ENCODE measurements at regions not wholly inside any gene's neighbourhood (a gene's known extent, or its start where the extent isn't known, plus 50 kb on each side); places are given as distances from the start of the nearest gene placed in this dataset.

DNA sequence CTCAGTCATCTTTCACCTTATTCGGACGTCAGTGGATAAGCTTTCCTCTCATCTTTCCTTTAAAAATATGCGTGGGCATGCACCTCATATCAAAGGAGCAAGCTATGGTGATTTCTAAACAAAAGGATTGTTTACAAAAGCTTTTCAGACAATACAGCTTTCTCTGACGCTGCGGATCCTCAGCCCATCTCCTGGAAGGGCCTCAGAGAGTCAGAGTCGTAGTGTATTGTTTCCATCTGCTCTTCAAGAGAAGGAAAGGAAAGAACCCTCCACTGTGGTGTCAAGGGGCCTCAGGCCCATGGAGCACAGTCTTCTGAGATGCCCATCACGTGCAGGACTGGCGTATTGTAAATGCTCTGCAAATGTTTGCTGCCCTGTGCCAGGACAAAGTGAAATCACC, 163.4 kb upstream of the MAP1B start:
- DNase-seq = no peak
- ChIA-PET CTCF (no interaction called here), POLR2A (no interaction called here)
- Mint-ChIP-seq H3K9me3 (peaks cover under 1% of the 10 kb centered on the region), H3K27ac (no peak overlapping the region), H3K27me3 (peaks cover 1% of the 10 kb centered on the region), H3K4me3 (no peak overlapping the region), H3K36me3 (ENCODE audit: low read depth) (no peaks in the 10 kb centered on the region), H3K4me1 (ENCODE audit: low read depth) (no peaks in the 10 kb centered on the region)
- intact Hi-C loops (cut with micrococcal nuclease) = no loop called here
- TF ChIP-seq, protein P1, sequence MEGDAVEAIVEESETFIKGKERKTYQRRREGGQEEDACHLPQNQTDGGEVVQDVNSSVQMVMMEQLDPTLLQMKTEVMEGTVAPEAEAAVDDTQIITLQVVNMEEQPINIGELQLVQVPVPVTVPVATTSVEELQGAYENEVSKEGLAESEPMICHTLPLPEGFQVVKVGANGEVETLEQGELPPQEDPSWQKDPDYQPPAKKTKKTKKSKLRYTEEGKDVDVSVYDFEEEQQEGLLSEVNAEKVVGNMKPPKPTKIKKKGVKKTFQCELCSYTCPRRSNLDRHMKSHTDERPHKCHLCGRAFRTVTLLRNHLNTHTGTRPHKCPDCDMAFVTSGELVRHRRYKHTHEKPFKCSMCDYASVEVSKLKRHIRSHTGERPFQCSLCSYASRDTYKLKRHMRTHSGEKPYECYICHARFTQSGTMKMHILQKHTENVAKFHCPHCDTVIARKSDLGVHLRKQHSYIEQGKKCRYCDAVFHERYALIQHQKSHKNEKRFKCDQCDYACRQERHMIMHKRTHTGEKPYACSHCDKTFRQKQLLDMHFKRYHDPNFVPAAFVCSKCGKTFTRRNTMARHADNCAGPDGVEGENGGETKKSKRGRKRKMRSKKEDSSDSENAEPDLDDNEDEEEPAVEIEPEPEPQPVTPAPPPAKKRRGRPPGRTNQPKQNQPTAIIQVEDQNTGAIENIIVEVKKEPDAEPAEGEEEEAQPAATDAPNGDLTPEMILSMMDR (IDR thresholded peaks at IDR 0.05) = no peak
- no peak for ATAC-seq

DNA sequence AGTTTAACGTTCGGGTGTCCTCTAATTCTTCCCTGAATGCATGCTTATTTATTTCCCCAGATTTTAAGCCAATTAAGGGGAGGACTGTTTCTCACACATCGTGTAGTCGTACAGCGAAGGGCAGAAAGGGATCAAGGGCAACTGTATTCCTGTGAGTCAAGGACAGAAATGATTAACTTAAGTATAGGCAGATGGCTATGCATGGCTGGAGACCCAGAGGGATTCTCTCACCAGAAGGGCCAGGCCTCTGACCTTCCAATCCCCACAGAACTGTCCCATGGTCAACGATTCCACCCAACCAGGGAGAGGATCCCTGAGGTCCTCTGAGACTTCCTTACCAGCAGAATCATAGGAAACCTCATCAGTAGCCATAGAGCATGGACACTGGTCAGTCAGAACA, 161.8 kb upstream of the MAP1B start:
- ChIA-PET POLR2A (no interaction called here), CTCF (no interaction called here)
- Mint-ChIP-seq H3K4me1 (ENCODE audit: low read depth) (no peaks in the 10 kb centered on the region), H3K27me3 (no peaks in the 10 kb centered on the region), H3K9me3 (peaks cover 3% of the 10 kb centered on the region), H3K36me3 (ENCODE audit: low read depth) (no peaks in the 10 kb centered on the region), H3K27ac (no peak overlapping the region), H3K4me3 (no peak overlapping the region)
- no peak for ATAC-seq
- TF ChIP-seq, protein P1 (IDR thresholded peaks at IDR 0.05) = no peak
- DNase-seq = no peak
- intact Hi-C loops (cut with micrococcal nuclease) = no loop called here

DNA sequence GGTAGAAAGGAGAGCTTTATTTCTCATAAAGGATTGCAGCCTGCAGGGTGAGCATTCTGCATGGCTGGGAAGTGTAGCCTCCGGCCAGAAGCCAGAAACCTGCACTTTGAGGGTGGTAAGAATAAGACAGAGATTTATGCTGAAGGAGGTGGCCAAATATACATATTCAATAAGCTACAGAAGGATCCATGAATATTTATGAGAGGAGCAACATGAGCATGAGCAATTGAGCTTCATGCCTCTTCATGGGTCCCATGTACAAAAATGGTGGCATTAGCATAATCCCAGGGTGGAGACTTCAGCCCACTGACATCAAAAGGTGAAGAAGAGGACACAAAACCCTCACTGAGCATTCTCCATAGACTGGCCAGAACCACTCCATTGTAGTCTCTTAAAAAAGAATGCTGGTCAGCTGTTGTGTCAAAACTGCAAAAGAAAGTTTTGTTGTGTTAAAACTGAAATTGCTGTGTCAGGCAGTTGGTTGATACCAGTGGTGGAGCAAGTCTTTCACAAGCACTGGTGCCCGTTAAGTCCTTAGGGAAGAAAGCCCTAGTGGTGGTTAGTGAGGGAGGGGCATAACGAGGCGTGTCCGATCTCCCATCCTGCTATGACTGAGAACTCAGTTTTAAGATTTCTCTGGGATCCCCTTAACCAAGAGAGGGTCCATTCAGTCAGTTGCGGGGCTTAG, 160.8 kb upstream of the MAP1B start:
- Mint-ChIP-seq H3K36me3 (ENCODE audit: low read depth) (no peaks in the 10 kb centered on the region), H3K27ac (no peak overlapping the region)
- CTCF ChIA-PET = no interaction called here

DNA sequence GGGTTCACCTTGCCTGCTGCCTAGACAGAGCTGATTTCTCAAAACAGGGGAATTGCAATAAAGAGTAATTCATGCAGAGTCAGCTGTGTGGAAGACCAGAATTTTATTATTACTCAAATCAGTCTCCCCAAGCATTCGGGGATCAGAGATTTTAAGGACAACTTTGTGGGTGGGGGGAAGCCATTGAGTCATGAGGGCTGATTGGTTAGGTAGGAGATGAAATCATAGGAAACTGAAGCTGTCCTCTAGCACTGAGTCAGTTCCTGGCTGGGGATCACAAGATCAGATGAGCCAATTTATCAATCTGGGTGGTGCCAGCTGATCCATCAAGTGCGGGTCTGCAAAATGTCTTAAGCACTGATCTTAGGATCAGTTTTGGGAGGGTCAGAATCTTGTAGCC, 159.1 kb upstream of the MAP1B start:
- intact Hi-C loops (cut with micrococcal nuclease) = no loop called here
- CTCF ChIA-PET = no interaction called here
- POLR2A ChIA-PET = no interaction called here
- TF ChIP-seq, protein P1 (IDR thresholded peaks at IDR 0.05) = no peak
- peaks cover 6% of the 10 kb centered on the region for H3K27me3 Mint-ChIP-seq
- peaks cover 3% of the 10 kb centered on the region for H3K9me3 Mint-ChIP-seq
- no peaks in the 10 kb centered on the region for H3K4me1 Mint-ChIP-seq (ENCODE audit: low read depth)
- DNase-seq = no peak
- H3K36me3 Mint-ChIP-seq (ENCODE audit: low read depth) = no peaks in the 10 kb centered on the region
- H3K4me3 Mint-ChIP-seq = no peak overlapping the region
- ATAC-seq = no peak
- no peak overlapping the region for H3K27ac Mint-ChIP-seq

More for the DNA sequence above, 160.8 kb upstream of the MAP1B start:
- TF ChIP-seq, protein P1 (IDR thresholded peaks at IDR 0.05) = no peak
- no peak for ATAC-seq
- H3K4me3 Mint-ChIP-seq = no peak overlapping the region
- POLR2A ChIA-PET = no interaction called here
- H3K9me3 Mint-ChIP-seq = peaks cover 3% of the 10 kb centered on the region
- DNase-seq = no peak
- H3K27me3 Mint-ChIP-seq = peaks cover under 1% of the 10 kb centered on the region
- no peaks in the 10 kb centered on the region for H3K4me1 Mint-ChIP-seq (ENCODE audit: low read depth)
- intact Hi-C loops (cut with micrococcal nuclease) = no loop called here

DNA sequence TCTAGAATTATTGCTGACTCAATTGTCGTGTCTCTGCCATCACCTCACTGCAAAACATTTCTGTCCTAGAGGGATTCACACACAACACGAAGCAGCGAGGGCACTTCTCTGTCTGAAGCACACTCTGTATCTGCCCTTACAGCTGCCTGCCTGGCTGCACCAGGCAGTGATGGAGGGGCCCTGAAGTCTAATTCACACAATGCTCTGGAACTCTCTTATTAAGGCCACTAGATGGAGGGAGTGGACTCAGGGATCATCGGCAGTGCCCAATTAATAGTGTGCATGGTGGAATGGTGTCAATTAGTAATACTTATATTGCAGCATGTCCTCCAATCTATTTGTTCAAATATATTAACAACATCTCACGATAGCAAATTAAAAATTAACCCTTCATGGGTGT, 157.5 kb upstream of the MAP1B start:
- ATAC-seq (no peak), DNase-seq (no peak)
- POLR2A ChIA-PET = no interaction called here
- Mint-ChIP-seq H3K27me3 (peaks cover 10% of the 10 kb centered on the region), H3K9me3 (peaks cover 3% of the 10 kb centered on the region), H3K4me1 (ENCODE audit: low read depth) (no peaks in the 10 kb centered on the region), H3K4me3 (no peak overlapping the region), H3K36me3 (ENCODE audit: low read depth) (no peaks in the 10 kb centered on the region), H3K27ac (no peak overlapping the region)
- CTCF ChIA-PET = no interaction called here
- intact Hi-C loops (cut with micrococcal nuclease) = no loop called here
- TF ChIP-seq, protein P1 (IDR thresholded peaks at IDR 0.05) = no peak

Measured in activated CD8-positive, alpha-beta T cell treated with anti-CD3 and anti-CD28 coated beads for 36 hours (primary cell).